HG02981 (cell line): ENCODE measurements at regions not wholly inside any gene's neighbourhood (a gene's known extent, or its start where the extent isn't known, plus 50 kb on each side); places are given as distances from the start of the nearest gene placed in this dataset.

Source experiments
- ATAC-seq: cut with Tn5 transposase; IDR thresholded peaks from one replicate; pipeline ENCODE4 v1.9.1; 2021; ENCODE audit warnings: mild to moderate bottlenecking, moderate library complexity; ENCODE audit not compliant: unreplicated experiment

DNA sequence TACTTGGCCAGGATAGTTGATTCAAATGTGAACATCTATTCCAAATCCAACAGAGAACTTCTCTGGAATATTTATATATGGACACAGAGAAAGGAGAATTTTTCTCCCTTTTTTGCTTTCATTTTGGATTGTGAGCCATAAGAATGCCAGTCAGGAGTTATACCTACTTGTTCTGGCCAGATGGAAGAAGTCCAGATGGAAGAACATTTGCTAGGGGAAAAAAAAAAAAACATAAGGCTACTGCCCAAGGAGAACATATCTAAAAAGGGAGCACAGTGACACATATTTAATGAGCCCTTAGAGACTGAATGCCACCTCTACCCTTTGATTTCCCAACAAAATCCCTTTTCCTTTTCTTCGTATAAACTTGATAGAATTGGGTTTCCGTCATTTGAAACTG is 61.7 kb upstream of the PPP2R2B start:
- no peak for ATAC-seq

DNA sequence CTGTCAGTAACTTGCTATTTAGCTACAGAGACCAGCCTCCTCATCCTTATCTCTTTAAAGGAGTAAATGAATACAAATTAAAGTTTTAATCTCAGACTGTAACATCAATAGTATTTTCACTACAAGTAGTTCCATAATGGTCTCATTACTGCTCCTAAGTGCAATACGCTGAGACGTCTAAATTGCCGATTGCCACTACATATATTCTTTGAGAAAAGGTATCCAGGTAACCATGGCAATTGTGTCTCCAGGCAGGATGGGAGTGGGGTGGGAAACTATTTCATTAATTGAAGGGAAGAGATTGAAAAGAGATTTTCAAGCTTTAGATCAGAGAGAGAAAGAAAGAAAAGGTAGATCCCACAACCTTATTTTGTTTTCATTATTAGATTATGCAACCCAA is 65.5 kb upstream of the PPP2R2B start:
- no peak for ATAC-seq

DNA sequence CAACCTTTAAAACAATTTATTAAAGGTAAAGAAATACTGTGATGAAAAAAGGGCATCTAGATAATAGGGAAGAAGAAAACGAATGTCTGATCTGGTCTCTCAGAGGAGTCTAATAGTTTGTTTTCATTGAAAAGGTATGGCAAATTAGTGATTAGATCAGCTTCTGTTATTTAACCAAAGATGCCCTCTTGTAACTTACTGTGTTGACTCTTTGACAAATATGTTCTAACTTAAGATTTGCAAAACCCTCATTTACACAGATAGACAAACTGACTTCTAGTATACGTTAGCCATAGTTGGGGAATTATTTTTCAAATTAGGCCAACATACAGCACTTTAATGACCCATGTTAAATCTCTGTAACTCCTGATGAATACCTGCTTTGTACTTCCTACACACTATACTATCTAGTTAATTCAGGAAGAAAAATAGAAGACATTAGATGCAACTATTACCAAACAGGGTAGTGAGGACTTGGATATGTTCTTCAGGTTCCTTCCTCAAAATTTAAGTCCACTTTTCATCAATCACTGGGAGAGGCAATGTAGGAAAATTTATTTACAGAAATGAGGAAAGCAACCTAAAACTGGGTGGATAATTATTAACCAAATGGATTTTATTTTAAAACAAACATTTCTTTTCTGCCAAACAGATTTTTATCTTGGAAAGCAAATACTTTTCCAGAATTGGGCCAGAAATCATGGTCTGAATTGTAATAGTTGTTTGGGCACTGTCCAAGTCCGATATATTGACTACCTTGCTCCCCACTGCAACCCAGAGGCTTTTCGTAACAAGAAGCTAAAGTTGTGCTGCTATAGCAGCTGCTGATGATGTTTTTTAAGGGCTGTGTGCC is 66.4 kb upstream of the PPP2R2B start:
- ATAC-seq: no peak

DNA sequence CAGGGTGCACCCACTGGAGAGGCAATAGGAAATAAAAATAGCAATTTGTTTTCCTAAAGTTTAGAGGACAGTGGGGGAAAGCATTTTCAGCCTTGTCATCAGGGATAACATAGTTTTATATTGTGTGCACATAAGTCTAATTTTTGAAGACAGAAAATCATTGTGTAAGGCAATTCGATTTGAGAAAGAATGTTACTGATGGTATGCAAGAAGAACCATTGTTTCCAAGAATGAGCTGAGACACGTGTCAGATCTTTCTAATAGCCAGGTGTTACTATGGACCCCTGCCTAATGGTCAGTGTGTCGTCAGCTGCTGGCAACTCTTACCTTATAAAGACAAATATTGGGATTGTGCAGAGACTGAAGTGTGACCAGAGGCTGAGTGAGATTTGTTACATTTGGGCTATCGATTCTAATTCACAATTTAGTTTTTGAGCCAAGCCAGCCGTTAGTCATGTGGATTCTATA is 67.1 kb upstream of the PPP2R2B start:
- no peak for ATAC-seq

DNA sequence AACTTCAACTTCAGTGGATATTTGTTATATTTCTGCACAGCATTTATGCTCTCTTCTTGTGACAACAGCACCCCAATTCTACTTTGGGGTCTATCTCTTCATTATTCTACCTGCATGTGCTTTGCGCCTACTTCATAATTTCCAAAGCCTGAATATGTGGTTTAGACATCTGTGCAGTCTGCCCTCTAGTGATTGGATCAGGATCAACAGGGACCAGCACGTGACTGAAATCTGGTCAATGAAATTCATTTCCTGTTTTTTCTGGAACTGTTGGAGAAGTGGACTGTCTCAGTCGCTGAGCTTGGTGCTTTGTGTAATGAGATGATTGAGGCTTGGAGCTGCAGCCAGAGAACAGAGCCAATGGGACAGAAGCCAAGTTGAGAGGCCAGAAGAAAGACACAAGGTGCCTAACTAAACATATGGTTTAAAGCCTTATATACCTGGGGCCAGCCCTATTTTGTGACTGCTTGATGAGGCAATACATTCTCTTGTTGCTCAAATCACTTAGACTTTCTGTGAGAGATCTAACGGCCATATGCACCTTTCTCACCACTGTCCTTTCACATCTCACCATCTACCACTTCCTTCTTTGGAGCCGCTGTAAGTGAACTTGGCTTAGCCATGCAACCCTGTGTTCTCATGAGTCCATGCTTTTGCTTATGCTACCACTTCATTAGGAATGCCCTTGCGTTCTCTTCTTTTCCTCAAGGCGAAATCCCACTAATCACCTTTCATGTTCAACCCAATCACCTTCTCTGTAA is 68.8 kb upstream of the PPP2R2B start:
- ATAC-seq: no peak

DNA sequence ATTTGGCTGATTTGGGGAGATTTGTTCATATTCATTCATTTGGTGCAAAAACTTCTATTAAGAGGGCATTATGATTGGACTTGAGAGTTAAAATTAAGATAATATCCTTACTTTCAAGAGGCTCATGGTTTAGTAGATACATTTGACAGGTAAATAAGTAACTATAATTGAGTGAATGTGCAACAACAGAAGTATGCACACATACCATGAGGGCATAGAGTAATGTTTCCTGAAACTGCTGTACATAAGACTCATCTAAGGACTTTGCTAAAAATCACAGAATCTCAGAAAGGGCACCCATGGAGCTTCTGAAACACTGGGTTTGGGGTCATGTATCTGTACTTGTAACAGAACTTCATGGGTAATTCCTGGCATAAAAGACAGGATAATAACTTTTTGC is 70.1 kb upstream of the PPP2R2B start:
- ATAC-seq: no peak

DNA sequence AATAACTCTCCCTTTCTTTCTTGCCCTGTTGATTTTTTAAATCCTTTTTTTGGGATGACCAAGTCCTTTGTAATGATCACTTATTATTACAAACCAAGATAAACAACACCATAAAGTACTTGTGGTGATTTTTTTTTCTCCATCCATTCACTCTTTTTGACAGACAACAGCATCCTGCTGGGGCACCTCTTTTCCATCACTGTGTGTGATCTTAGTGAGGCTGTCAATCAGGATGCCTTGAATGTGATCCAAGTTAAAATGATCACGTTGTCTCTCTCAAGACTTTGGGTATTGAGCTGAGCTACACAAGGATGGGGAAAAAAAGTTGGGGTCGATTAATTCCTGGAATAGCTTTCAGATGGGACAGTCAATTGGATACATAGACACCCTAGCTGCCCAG is 73.6 kb upstream of the PPP2R2B start:
- ATAC-seq: no peak

DNA sequence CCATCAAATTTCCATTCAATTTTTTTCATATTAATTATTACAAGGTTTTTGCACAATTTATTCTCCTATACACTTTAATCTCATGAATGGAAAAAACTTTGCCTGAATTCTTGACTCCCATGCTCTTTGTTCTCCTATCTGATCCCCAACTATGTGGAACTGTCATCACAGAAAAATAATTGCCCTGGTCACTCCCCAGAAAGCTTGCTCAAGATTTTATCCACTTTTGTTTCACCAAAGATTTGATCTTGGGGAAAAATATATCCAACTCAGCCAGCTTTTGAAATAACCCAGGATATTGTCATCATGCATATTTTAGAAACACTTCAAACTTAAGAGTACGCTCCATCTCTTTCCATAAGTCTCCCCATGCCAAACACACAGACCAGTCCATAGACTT is 77.7 kb upstream of the PPP2R2B start:
- ATAC-seq: no peak

DNA sequence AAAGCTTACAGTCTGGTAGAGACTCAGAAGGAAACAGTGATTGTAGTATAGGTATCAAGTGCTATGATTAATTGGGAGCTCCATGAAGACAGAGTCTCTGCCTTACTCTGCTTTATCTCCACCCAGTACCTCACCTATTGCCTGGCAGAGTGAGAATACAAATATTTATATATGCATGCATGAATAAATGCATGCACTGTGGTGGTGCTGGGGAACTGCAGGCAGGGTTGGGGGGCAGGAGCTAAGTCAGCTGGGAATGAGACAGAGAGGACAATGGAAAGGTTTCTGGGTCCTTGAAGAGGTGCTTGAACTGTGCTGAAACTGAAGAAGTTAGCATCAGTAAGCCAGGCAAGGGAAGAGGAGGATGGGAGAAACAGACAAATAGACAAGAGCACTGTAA is 80.8 kb upstream of the PPP2R2B start:
- no peak for ATAC-seq

DNA sequence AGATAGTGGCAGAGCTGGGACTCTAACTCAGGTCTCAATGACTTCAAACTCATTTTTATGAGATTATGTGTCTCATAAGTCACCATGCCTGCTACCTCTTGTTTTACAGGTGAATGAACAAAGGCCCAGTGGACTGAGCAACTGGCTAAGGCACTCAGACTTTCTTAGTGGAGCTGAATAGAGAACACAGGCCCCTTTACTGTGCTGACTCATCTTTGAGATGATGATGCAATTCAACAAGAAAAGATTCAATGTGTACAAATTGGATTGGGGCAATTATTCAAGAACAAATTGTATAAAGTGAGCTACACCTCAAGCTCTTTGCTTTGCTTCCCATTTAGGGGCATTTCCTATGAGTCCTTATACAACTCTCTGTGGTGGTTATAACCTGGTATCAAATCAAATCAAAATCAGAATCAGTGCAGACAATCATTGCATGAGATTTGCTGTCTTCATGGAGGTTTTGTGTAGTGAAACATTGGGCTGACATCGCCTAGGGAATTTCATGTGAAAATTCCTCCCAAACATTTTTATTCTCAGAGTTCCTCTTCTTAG is 84.3 kb upstream of the PPP2R2B start:
- no peak for ATAC-seq

DNA sequence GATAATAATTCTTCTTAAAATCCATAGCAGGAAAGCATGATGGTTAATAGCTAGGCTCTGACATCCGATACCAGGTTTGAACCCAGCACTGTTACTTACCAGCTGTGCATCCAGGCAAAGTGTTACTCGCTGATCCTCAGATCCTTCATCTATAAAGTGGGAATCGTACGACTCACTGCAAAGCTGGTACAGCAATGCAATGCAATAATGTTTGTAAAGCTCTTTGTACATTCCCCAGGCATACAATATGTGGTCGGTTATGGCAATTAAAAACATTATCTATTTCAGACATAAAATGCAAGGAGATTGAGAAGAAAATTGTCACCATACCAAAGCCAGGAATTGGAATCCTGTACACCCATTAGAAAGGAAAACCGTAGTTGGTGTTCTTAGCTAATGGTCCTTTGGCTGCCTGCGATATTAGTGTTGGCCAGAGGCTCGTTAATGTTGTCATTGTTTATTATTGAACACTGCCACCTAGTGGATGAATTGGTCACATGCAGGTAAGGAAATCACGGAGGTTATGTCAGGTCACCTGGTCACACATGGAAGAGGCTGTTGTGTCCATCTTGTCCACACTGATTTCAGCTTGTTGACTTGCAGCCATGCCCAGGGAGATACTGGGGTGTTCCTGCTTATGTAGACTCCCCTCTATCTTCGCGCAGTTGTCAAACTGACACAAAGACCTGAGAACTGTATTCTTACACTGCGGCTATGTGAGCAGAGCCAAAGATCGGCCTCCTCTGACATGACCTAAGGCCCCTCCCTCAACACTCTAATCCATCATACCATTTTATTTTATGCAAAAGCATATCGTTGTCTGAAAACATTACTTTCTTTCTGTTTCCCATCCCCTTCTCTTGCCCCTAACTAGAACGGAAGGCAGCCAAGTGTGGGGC is 87.5 kb upstream of the PPP2R2B start:
- ATAC-seq: peak; percentile 97

DNA sequence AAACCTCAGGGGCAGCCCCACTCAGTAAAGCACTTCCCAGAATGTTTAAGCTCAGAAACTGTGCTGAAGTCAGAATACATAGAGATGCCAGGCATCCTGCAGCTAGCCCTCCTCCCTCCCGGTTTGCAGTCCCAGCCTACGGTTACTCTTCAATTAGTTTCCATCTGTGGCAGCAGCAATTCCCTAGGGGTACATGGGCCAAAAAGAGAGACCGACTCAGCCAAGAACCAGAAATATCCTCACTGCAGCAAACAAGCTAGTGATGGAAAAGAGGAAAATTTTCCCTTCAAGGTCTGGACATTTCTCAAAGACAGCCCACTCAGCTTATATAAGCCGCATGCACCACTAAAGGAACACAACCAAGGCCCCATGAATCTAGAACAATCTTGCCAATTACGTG is 89.1 kb upstream of the PPP2R2B start:
- no peak for ATAC-seq

DNA sequence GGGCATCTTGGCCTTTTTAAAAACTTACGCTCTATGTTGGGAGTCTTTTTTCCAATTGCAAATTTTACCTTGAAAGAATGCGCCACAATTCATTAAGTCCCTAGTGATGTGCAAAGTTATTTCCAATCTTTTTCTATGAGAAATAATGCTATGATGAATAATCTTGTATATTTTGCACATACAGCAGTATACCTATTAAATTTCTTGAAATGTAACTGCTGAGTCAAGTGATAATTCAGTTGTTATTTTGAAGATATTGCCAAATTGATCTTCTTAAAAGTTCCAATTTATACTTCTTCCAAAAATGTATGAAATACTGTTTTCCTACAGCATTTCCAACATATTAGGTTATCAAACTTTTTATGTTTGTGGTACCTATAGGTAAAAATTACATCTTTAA is 92.8 kb upstream of the PPP2R2B start:
- ATAC-seq: no peak

DNA sequence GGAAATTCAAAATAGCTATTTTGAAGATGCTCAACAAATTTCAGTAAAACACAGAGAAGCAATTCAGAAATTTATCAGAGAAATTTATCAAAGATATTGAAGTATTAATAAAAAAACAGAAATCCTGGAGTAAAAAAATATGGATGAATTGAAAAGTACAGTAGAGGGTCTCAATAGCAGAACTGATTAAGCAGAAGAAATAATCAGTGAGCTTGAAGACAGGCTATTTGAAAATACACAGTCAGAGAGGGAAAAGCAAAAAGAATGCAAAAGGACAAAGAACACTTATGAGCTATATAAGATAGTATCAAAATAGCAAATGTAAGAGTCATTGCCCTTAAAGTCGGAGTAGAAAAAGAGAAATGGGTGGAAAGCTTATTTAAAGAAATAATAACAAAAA is 107.9 kb upstream of the PPP2R2B start:
- no peak for ATAC-seq

DNA sequence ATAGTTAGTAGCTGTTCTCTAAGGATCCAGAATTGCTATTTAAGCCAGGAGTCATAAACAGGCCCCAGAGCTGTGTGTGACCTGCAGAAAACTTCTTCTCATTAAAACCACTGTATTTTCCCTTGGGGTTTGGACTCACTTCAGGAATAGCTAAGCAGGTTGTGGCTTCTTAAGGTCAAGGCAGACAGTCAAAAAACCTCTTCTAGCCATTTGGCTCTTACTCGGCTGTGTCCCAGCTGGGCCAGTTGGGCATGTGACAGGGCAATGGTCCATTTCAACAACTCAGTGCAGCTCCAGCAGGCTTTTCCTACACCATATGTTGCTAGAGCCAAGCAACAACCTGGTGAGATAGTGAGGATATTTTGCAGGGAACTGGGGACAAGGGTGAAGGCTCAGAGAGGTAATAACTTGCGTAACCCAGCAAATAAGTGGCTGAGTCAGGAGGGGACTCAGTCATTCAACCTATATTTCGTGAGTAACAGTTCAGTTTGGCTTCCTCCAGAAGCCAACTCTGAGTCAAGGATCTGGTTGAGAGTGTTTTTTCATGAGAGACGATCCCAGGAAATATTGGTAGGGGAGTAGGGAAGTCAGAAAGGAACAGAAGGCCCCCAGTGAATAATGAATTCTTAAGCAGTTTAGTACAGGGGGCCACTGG is 115.4 kb upstream of the PPP2R2B start:
- no peak for ATAC-seq

DNA sequence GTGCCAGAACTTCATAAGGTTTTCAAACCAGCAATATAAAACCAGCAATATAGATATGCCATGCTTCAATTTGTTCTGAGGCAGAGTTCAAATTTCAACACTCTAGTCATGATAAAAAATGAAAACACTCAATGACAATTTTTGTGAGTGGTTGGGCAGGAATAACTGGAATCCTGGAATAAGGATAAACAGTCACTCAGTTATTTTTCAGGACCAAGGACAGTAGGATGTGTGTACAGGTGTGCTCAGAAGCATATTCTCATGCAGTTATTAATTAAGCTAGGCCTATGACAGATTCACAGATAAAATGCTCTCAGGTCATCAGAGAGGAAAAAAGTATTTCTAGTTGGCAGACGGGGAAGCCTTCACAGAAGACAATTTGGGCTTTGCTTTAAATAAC is 117.3 kb upstream of the PPP2R2B start:
- no peak for ATAC-seq

DNA sequence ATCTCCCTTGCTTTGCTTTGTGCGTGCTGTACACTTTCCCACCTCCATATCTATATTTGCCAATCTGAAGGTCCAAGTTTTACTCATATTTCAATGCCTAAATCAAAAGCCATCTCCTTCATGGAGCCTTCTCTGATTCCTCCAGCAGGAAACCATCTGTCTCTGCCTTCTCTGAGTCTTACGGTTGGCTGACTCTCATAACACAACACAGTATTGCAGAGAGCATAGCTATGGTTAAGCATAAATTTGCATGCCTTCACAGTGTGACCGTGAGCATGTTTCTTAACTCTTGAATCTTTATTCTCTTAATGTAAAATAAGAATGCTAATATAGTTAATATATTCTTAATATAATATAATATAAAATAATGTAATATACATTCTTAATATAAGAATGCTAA is 136.8 kb upstream of the PPP2R2B start:
- no peak for ATAC-seq

DNA sequence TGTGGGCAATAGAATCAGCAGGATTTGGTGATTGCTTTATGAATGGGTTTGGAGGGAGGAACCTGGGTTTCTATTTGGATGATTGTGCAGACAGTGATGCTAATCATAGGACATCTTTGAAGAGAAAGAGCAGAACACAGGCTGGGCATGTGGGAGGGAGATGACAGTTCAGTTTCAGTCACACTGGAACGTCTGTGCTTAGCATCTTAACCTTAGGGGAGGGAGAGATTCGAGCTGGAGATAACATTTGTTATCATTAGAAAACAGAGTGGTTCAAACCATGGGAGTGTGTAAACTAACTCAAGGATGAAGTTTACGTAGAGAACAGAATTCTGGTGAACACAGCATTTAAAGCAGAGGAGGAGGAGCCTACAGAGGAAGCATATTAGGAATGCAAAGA is 138.6 kb upstream of the PPP2R2B start:
- ATAC-seq: no peak

DNA sequence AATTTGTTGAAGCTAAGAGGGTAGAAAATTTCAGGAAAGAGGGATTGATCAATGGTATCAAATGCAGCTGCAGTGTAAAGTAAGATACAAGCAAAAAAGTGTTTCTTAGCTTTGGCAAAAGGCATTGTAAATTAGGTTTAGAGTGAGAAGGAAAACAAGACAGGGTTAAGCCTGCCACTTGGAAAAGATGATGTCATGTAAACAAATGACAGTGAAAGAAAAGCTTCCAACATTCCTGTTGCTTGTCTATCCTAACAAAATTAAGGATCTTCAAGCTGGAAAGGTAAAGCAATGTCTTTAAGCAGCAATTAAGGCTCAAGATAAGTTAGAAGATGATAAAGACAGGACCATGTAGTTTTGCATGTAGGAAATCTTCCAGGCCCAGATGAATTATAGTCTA is 139.1 kb upstream of the PPP2R2B start:
- no peak for ATAC-seq

DNA sequence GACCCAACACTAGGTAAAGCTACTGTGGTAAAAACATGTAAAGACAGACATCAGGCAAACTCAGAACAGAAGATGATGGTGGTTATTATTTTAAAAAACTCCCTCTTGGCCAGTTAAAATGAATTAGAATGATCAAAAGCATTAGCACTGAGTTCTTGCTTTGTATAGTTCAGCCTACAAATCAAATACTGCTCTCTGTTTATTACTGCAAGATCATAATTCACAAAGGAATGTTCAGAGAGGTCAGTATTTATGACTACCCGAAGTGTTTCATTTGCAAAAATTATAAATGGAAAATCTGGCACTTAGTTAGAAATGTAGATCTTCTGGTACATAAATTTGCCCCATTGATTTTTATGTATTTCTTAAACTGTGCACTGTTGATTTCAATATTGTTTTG is 140.3 kb upstream of the PPP2R2B start:
- no peak for ATAC-seq
